Mucosa of rectum (tissue), 2 donors: ENCODE measurements at regions not wholly inside any gene's neighbourhood (a gene's known extent, or its start where the extent isn't known, plus 50 kb on each side); places are given as distances from the start of the nearest gene placed in this dataset.

Experiments used
- H3K27ac ChIP-seq, 2 donors: one replicate each; pipeline ENCODE4 v1.7.0; 2013; ENCODE audit warnings: inconsistent platforms in 2 of 2, low read depth in 2 of 2, low read length in 2 of 2
- H3K27me3 ChIP-seq, 2 donors: one replicate each; pipeline ENCODE4 v1.7.0; 2013; ENCODE audit warnings: low read length in 2 of 2; ENCODE audit not compliant: control insufficient read depth in 2 of 2, insufficient read depth in 2 of 2
- H3K36me3 ChIP-seq, 2 donors: one replicate each; pipeline ENCODE4 v1.7.0; 2013; ENCODE audit warnings: low read length in 2 of 2; ENCODE audit not compliant: control insufficient read depth in 2 of 2, insufficient read depth in 2 of 2
- H3K4me1 ChIP-seq, 2 donors: one replicate each; pipeline ENCODE4 v1.7.0; 2013; ENCODE audit warnings: low read length in 2 of 2, mild to moderate bottlenecking in 1 of 2; ENCODE audit not compliant: control insufficient read depth in 2 of 2, insufficient read depth in 2 of 2
- H3K4me3 ChIP-seq, 2 donors: one replicate each; pipeline ENCODE4 v1.7.0; 2013; ENCODE audit warnings: low read length in 2 of 2
- H3K9ac ChIP-seq, 2 donors: one replicate each; pipeline ENCODE4 v1.7.0; 2013; ENCODE audit warnings: low read length in 2 of 2, low read depth in 1 of 2, mild to moderate bottlenecking in 1 of 2
- H3K9me3 ChIP-seq, 2 donors: one replicate each; pipeline ENCODE4 v1.7.0; 2013; ENCODE audit warnings: low read length in 2 of 2; ENCODE audit not compliant: control insufficient read depth in 2 of 2
- donor health status: healthy.
- donor health status: Normal muscosa, but diverticular disease.

DNA sequence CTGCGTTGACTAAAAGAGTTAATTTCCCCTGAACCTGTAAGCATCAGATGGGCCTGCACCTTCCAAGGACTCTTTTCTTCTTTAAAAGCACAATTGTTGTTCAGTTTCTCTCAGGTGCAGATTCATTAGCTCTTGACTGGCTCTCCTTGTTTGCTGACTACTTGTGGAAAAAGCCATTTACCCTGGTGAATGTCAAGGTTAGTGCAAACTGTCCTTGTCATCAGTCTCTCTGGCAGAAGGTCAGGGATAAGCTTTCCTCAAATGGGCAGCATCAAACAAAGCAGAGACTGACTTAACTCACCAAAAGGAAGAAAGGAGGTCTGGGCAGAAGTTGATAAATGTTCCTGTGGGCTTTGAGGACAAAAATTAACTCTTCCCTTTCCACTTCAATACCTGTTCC lies 922.7 kb downstream of the BCL11A start:
- H3K27ac ChIP-seq, result no peak overlapping the region
- no peaks in the 10 kb centered on the region for H3K36me3 ChIP-seq
- no peaks in the 10 kb centered on the region for H3K27me3 ChIP-seq
- no peaks in the 10 kb centered on the region for H3K9me3 ChIP-seq
- H3K4me1 ChIP-seq, result no peaks in the 10 kb centered on the region
- H3K4me3 ChIP-seq, result no peak overlapping the region
- H3K9ac ChIP-seq, result no peak overlapping the region

DNA sequence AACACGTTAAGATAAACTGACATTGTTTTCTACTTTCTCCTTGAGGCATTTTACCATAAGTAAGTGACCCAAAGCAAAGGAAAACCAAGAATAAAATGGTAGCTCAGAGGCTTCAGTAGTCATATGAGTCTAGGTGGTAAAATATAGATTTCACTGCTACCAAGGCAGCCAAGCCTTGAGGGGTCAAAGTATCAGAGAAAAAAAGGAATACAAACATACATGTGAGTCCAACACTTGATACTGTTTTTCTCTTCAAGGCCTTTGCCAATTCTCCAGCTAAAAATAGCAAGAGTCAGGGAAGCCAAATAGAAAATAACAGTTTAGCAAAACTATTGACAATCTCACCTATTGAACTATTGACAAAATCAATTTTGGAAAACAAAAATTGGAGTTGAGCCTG lies 925.9 kb downstream of the BCL11A start:
- H3K27me3 ChIP-seq, result no peaks in the 10 kb centered on the region
- no peak overlapping the region for H3K9ac ChIP-seq

DNA sequence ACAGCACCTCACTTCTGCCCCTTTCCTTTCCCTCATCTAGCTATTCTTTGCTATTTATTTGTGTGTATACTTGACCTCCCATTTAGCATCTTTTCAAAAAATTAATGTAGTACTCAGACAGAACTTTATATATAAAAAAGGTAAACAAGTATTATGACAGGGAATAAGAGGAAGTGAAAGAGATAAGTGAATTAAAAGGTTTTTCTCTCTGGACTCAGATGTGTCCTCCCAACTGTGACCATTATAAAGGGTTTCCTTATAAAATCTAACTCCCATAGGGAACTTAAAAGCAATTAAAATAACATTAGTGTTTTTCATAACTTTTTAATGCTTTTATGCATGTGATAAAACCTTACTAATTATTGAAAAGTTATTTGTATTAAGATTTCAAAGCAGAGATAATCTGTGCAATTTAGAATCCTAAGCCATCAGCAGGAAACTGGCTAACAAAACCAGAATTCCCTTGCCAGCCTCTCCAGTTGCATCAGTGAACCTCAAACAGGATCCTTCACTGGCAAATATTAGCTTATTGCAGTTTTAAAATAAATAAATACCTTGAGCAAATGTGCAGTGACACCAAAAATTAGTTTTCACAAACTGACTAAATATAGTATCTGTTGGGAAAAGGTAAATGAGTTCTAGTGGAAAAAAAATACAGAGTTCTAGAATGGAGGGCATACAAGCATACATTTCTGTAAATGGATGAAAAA lies 930.7 kb downstream of the BCL11A start:
- Histone ChIP-seq H3K4me3 (no peak overlapping the region), H3K27ac (no peak overlapping the region), H3K9me3 (no peaks in the 10 kb centered on the region), H3K36me3 (no peaks in the 10 kb centered on the region), H3K27me3 (no peaks in the 10 kb centered on the region), H3K4me1 (no peaks in the 10 kb centered on the region), H3K9ac (no peak overlapping the region)

More for the DNA sequence above, 925.9 kb downstream of the BCL11A start:
- Histone ChIP-seq H3K36me3 (no peaks in the 10 kb centered on the region), H3K9me3 (no peaks in the 10 kb centered on the region), H3K27ac (no peak overlapping the region), H3K4me1 (no peaks in the 10 kb centered on the region), H3K4me3 (no peak overlapping the region)

DNA sequence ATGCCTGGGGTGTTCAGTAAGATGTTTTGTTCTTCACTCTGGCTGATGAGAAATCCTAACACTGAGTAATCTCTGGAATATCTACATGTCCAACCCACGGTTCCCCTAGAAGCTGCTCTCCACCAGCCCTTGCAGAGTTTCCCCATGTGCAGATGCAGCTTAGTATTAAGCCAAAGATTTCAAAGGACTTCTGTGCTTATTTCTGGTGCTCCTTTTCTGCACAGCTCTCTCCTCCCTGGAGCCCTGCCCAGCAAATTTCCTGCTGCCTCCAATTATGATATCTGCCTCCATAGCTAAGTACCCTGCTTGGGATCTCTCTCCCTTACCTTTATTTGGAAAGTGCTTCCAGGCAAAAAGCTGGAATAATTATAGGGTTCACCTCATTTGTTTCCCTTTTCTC lies 949.3 kb downstream of the BCL11A start:
- H3K27ac ChIP-seq, result no peak overlapping the region
- no peaks in the 10 kb centered on the region for H3K27me3 ChIP-seq
- H3K9ac ChIP-seq, result no peak overlapping the region
- H3K4me1 ChIP-seq, result no peaks in the 10 kb centered on the region
- no peaks in the 10 kb centered on the region for H3K36me3 ChIP-seq
- H3K4me3 ChIP-seq, result no peak overlapping the region
- H3K9me3 ChIP-seq, result no peaks in the 10 kb centered on the region

DNA sequence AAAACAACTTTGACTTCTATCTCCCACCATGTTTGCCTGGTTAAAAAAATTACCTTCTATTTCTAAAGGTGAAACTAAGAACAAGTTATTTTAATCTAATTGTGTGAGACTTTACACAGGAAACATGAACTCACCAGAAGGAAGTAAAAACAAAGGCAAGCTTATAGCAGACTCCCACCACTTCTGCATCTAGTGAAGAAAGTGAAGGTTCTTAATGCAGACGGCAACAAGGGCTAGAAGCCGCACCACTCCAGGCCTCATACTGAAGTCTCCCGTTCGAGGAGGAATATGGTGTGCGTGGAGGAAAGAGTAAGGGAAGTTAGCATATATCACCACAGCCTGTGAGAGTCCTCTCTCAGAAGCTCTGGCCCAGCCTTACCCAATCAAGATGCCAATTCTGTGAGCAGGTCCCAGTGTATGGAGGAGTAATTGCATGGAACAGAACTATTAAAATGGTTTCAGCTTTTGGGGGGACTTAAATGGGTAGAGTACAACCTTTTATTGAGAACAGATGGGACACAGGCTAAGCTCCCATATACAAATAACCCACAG lies 958.7 kb downstream of the BCL11A start:
- no peaks in the 10 kb centered on the region for H3K36me3 ChIP-seq
- no peaks in the 10 kb centered on the region for H3K4me1 ChIP-seq
- H3K9me3 ChIP-seq, result no peaks in the 10 kb centered on the region
- no peaks in the 10 kb centered on the region for H3K27me3 ChIP-seq
- H3K9ac ChIP-seq, result no peak overlapping the region
- no peak overlapping the region for H3K27ac ChIP-seq
- H3K4me3 ChIP-seq, result no peak overlapping the region

DNA sequence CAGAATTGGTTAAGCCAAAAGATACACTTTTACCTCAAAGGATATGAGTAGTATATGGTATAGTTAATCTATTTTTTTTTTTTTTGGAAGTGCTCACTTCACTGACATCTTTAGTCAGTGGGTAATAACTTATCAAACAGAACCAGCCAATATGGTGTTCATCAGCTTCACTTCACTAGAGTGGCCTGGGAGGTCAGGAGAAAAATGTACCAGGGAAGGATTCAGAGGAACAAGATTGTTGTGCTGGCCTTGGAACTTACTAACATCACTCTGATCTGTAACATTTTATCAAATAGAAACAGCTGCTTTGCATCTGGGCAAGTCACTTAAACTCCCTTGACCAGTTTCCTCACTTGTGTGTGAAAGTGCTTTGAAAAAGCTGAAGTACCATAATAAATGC lies 962.7 kb downstream of the BCL11A start:
- no peaks in the 10 kb centered on the region for H3K27me3 ChIP-seq
- no peak overlapping the region for H3K27ac ChIP-seq
- H3K4me1 ChIP-seq, result no peaks in the 10 kb centered on the region
- H3K9me3 ChIP-seq, result no peaks in the 10 kb centered on the region
- no peak overlapping the region for H3K4me3 ChIP-seq
- no peaks in the 10 kb centered on the region for H3K36me3 ChIP-seq
- no peak overlapping the region for H3K9ac ChIP-seq

DNA sequence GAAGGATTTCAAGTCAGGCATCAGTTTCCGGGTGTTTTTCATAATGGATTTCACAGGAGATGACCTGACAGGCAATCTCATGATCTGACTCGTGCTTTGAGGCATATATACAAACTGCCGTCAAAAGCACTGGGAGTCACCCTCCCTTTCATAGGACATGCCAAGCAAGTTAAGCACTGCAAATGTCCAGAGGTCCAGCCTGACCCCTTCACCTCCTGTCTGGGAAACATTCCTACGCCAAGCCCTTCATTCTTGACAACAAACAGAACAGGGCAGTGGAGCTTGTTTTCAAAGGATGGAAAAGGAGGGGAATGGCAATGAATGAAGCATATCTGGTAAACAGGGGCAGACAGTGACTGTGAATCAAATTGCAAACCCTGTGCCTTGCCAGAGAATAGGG lies 963.6 kb downstream of the BCL11A start:
- no peak overlapping the region for H3K9ac ChIP-seq
- no peaks in the 10 kb centered on the region for H3K36me3 ChIP-seq
- no peaks in the 10 kb centered on the region for H3K4me1 ChIP-seq
- no peak overlapping the region for H3K27ac ChIP-seq
- H3K4me3 ChIP-seq, result no peak overlapping the region
- H3K27me3 ChIP-seq, result no peaks in the 10 kb centered on the region
- no peaks in the 10 kb centered on the region for H3K9me3 ChIP-seq

- Histone ChIP-seq H3K27me3 (no peaks in the 10 kb centered on the region), H3K36me3 (no peaks in the 10 kb centered on the region), H3K9ac (no peak overlapping the region), H3K4me3 (no peak overlapping the region), H3K27ac (no peak overlapping the region), H3K4me1 (no peaks in the 10 kb centered on the region), H3K9me3 (no peaks in the 10 kb centered on the region)
Measured at GRCh38 chr2:59588286-59588685, 965.2 kb downstream of the BCL11A start.

DNA sequence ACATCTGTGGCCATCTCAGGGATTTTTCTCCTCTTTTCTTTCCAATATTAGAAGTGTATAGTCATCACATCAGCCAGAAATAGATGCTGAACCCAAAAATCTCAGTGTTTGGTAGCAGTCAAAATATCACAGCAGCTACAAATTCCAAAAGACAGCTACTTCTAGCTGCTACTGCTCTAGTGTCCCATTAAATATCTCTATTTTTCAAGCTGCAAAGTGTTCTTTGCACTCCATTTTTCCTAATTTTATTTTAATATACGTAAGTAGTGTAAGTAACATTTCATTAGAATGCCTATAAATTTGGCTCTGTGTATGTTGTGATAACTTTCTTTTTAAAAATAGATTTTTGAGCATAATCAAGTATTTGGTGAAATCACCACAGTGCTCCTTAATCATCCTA lies 967.3 kb downstream of the BCL11A start:
- Histone ChIP-seq H3K27me3 (no peaks in the 10 kb centered on the region), H3K4me3 (no peak overlapping the region), H3K4me1 (no peaks in the 10 kb centered on the region), H3K9ac (no peak overlapping the region), H3K36me3 (no peaks in the 10 kb centered on the region), H3K27ac (no peak overlapping the region), H3K9me3 (no peaks in the 10 kb centered on the region)

DNA sequence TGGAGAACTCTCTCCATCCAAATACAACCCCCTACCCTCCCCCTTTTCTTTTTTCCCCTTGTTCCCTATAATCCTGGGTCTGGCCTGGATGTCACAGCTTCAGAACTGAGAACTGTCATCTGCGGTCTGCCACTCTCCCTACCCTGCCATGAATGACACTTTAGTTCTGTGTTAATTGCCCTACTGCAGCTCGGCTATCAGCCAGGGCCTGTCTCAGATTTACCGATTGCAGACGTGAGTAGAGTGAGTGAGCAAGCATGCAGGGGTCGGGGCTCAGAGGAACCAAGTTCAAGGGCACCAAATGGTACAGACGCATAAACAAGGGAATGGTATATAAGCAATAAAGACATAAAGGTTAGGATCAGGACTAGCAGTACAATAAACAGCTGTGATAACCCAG lies 967.8 kb downstream of the BCL11A start:
- H3K4me3 ChIP-seq, result no peak overlapping the region
- H3K27ac ChIP-seq, result no peak overlapping the region
- H3K9ac ChIP-seq, result no peak overlapping the region
- H3K4me1 ChIP-seq, result no peaks in the 10 kb centered on the region
- no peaks in the 10 kb centered on the region for H3K36me3 ChIP-seq
- no peaks in the 10 kb centered on the region for H3K9me3 ChIP-seq
- H3K27me3 ChIP-seq, result no peaks in the 10 kb centered on the region
